A673 (cell line): ENCODE measurements at regions not wholly inside any gene's neighbourhood (a gene's known extent, or its start where the extent isn't known, plus 50 kb on each side); places are given as distances from the start of the nearest gene placed in this dataset.

Source experiments
- BruUV-seq: library from RNA; stranded (reverse); fragments of 400-500 nt; replicated peaks from 2 replicates; lab custom pipeline; 2021; lab: Mats Ljungman, UMichigan
- CTCF ChIA-PET: fragments of 300-600 bp; sonication (Branson Sonifier 250); formaldehyde crosslinking; loops from one replicate; lab custom pipeline; 2022; ENCODE audit warnings: antibody characterized with exemption; lab: Charles Lee
- POLR2A ChIA-PET: fragments of 300-600 bp; sonication (Branson Sonifier 250); formaldehyde crosslinking; loops from one replicate; lab custom pipeline; 2022; ENCODE audit warnings: antibody characterized with exemption; ENCODE audit not compliant: low non-redundant PET; lab: Charles Lee
- DNase-seq: peaks from one replicate; pipeline ENCODE4 v3.0.0-alpha.2; 2015; ENCODE audit warnings: low spot score
- H3K27ac ChIP-seq: fragments of 200-600 bp; sonication (generic); 2 replicates; pipeline ENCODE4 v1.5.1; 2016; ENCODE audit warnings: mixed run types, low read depth, mild to moderate bottlenecking, mixed read lengths, antibody characterized with exemption, low read length; ENCODE audit not compliant: poor library complexity, severe bottlenecking
- H3K27me3 ChIP-seq: fragments of 200-600 bp; sonication (generic); replicated peaks from 2 replicates; pipeline ENCODE4 v1.6.1; 2017; ENCODE audit warnings: mixed run types, low read depth, mild to moderate bottlenecking, mixed read lengths, antibody characterized with exemption, low read length; ENCODE audit not compliant: insufficient read depth, poor library complexity
- H3K36me3 ChIP-seq: fragments of 200-600 bp; sonication (generic); 2 replicates; pipeline ENCODE4 v1.6.1; 2016; ENCODE audit warnings: mixed run types, mild to moderate bottlenecking, mixed read lengths, antibody characterized with exemption, low read length; ENCODE audit not compliant: insufficient read depth, poor library complexity, severe bottlenecking
- H3K4me1 ChIP-seq: fragments of 200-600 bp; sonication (generic); 2 replicates; pipeline ENCODE4 v1.6.1; 2017; ENCODE audit warnings: mixed run types, mild to moderate bottlenecking, mixed read lengths, antibody characterized with exemption, low read length; ENCODE audit not compliant: insufficient read depth, poor library complexity, severe bottlenecking
- H3K4me3 ChIP-seq: fragments of 200-600 bp; sonication (generic); 2 replicates; pipeline ENCODE4 v1.5.1; 2016; ENCODE audit warnings: low read depth, mixed run types, mild to moderate bottlenecking, mixed read lengths, low read length; ENCODE audit not compliant: poor library complexity, severe bottlenecking
- H3K9me3 ChIP-seq: fragments of 200-600 bp; sonication (generic); 2 replicates; pipeline ENCODE4 v1.6.1; 2016; ENCODE audit warnings: mixed run types, low read depth, mild to moderate bottlenecking, mixed read lengths, antibody characterized with exemption, low read length; ENCODE audit not compliant: poor library complexity, severe bottlenecking
- CTCF ChIP-seq: fragments of 300-800, 200-600 bp; sonication (generic); conservative IDR thresholded peaks from 2 replicates; pipeline ENCODE4 v1.5.1; 2017; ENCODE audit warnings: low read depth, mild to moderate bottlenecking, antibody characterized with exemption, low read length, moderate library complexity, mixed read lengths
- EZH2 ChIP-seq: fragments of 200-600 bp; sonication (generic); IDR thresholded peaks from 2 replicates; pipeline ENCODE4 v1.6.1; 2017; ENCODE audit warnings: borderline replicate concordance, low read depth, mild to moderate bottlenecking, mixed read lengths, antibody characterized with exemption, low read length; ENCODE audit not compliant: poor library complexity, severe bottlenecking
- intact Hi-C: fragments of 100-400 bp; cut with micrococcal nuclease; formaldehyde crosslinking; loops from one replicate; pipeline ENCODE4 v1.10.0; 2022; ENCODE audit not compliant: unreplicated experiment

GRCh38 chr17:73990290-73990689 is 213.2 kb upstream of the RPL38 start:
- POLR2A ChIA-PET, result no interaction called here

GRCh38 chr17:73991260-73991659 is 212.2 kb upstream of the RPL38 start:
- Histone ChIP-seq H3K27me3 (no peaks in the 10 kb centered on the region), H3K36me3 (no peaks in the 10 kb centered on the region), H3K4me1 (no peaks in the 10 kb centered on the region), H3K27ac (no peak overlapping the region), H3K9me3 (no peaks in the 10 kb centered on the region), H3K4me3 (no peak overlapping the region)
- intact Hi-C loops, result no loop called here
- ChIA-PET POLR2A (no interaction called here), CTCF (no interaction called here)
- TF ChIP-seq EZH2, result no peak
- no peak for TF ChIP-seq CTCF
- DNase-seq, result no peak
- BruUV-seq, result no TSS peak

More at GRCh38 chr17:73990290-73990689, 213.2 kb upstream of the RPL38 start:
- no peak overlapping the region for H3K4me3 ChIP-seq
- no TSS peak for BruUV-seq
- TF ChIP-seq EZH2, result no peak
- TF ChIP-seq CTCF, result no peak
- H3K27ac ChIP-seq, result no peak overlapping the region
- no peaks in the 10 kb centered on the region for H3K9me3 ChIP-seq
- DNase-seq, result no peak
- intact Hi-C loops, result no loop called here
- CTCF ChIA-PET, result interaction anchor here (0.6 kb wide), 1 partner anchor 284 kb away, joined by 3 read pairs; no protein-coding TSS in a partner anchor
- H3K36me3 ChIP-seq, result no peaks in the 10 kb centered on the region
- H3K27me3 ChIP-seq, result no peaks in the 10 kb centered on the region
- H3K4me1 ChIP-seq, result no peaks in the 10 kb centered on the region

- CTCF ChIA-PET, result no interaction called here
- intact Hi-C loops, result no loop called here
- Histone ChIP-seq H3K27me3 (no peaks in the 10 kb centered on the region), H3K4me3 (no peak overlapping the region), H3K36me3 (no peaks in the 10 kb centered on the region), H3K27ac (no peak overlapping the region), H3K4me1 (no peaks in the 10 kb centered on the region), H3K9me3 (no peaks in the 10 kb centered on the region)
- no peak for DNase-seq
- BruUV-seq, result no TSS peak
- no peak for TF ChIP-seq EZH2
- TF ChIP-seq CTCF, result no peak
- POLR2A ChIA-PET, result no interaction called here
Observed at GRCh38 chr17:73994946-73995345, 208.5 kb upstream of the RPL38 start.
